ENCODE measurements at regions not wholly inside any gene's neighbourhood (a gene's known extent, or its start where the extent isn't known, plus 50 kb on each side); places are given as distances from the start of the nearest gene placed in this dataset.

DNA sequence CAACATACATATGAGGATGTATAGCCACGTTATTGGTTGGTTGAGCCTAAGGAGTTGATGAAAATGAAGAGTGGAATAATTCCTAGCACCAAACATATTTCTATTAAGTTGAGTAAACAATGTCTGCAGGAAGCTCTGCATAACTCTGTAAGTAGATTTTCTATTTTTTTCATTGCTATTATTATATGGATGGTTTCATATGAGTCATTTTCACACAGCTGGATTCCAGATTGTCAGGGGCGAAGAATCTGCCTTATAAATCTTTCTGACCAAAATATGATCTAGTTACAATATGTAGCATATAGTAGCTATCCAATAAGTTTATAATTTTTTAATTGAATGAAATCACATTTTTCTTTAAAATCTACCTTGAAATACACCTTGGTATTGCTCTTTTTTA is 468.0 kb upstream of the PKDCC start:
- no peaks in the 10 kb centered on the region for H3K27me3 ChIP-seq (ENCODE audit: control insufficient read depth, insufficient read depth, low read length)
- H3K36me3 ChIP-seq (replicated peaks; ENCODE audit: control insufficient read depth, insufficient read depth, low read length) = no peaks in the 10 kb centered on the region
- no peak for DNase-seq
- H3K4me3 ChIP-seq (ENCODE audit: insufficient read depth, low read depth, low read length) = no peak overlapping the region

DNA sequence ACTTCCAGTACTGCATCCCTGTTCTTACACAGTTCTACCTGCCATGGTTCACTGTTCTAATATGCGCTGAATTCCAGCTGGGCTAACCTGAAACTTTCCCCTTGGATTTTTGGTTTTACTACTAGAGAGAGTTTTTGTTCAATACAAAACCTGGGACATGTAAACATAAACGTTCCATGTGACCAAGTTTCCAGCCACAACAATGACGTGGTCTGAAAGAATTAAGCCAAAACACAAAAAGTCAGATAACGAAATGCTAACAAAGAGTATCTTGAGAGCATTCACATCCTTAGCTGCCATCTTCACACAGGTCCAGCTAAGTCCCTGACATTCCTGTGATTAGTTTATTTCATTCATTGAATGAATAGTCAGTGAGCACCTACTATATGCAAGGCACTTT is 467.0 kb upstream of the PKDCC start:
- Histone ChIP-seq H3K4me3 (ENCODE audit: insufficient read depth, low read depth, low read length) (no peak overlapping the region), H3K36me3 (replicated peaks; ENCODE audit: control insufficient read depth, insufficient read depth, low read length) (no peaks in the 10 kb centered on the region), H3K27me3 (ENCODE audit: control insufficient read depth, insufficient read depth, low read length) (no peaks in the 10 kb centered on the region)
- DNase-seq = no peak

DNA sequence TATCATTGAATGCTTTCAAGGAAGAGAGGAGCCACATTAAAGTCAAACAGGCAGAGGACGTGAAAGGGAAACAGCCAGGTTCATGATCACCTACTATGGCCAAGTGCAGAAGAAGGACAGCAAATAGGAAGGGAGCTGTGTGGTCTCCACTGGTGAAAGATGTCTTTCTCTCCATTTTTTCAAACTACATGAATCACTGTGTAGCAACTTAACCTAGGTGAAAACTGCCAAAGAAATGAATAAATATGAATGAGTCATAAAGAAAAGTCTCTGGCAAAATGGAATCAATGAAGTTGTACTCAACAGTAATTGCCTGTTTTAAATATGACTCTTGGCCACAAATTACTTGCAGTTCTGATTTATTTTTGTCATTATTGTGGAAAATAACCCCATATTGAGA is 452.6 kb upstream of the PKDCC start:
- Histone ChIP-seq H3K4me3 (ENCODE audit: insufficient read depth, low read depth, low read length) (no peak overlapping the region), H3K36me3 (replicated peaks; ENCODE audit: control insufficient read depth, insufficient read depth, low read length) (no peaks in the 10 kb centered on the region), H3K27me3 (ENCODE audit: control insufficient read depth, insufficient read depth, low read length) (no peaks in the 10 kb centered on the region)
- DNase-seq = no peak

DNA sequence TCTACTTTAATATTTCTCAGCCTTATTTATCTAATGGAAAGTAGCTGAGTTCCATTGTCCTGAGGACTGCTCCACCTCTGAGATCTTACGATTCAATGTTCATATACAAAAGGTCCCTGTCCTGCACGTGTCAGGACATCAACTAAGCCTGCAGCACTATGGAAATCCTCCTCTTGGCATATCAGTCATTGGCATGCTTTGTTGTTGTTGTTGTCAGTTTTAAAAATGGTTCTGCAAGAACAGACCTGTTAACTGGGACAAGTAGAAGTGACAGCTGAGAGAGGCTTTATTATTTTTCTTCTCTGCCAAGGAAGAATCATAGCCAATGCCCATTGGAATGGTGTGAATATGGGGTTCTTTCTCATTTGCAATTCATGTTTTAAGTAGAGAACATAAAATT is 450.1 kb upstream of the PKDCC start:
- H3K36me3 ChIP-seq (replicated peaks; ENCODE audit: control insufficient read depth, insufficient read depth, low read length) = no peaks in the 10 kb centered on the region
- DNase-seq = no peak
- no peaks in the 10 kb centered on the region for H3K27me3 ChIP-seq (ENCODE audit: control insufficient read depth, insufficient read depth, low read length)
- H3K4me3 ChIP-seq (ENCODE audit: insufficient read depth, low read depth, low read length) = no peak overlapping the region

DNA sequence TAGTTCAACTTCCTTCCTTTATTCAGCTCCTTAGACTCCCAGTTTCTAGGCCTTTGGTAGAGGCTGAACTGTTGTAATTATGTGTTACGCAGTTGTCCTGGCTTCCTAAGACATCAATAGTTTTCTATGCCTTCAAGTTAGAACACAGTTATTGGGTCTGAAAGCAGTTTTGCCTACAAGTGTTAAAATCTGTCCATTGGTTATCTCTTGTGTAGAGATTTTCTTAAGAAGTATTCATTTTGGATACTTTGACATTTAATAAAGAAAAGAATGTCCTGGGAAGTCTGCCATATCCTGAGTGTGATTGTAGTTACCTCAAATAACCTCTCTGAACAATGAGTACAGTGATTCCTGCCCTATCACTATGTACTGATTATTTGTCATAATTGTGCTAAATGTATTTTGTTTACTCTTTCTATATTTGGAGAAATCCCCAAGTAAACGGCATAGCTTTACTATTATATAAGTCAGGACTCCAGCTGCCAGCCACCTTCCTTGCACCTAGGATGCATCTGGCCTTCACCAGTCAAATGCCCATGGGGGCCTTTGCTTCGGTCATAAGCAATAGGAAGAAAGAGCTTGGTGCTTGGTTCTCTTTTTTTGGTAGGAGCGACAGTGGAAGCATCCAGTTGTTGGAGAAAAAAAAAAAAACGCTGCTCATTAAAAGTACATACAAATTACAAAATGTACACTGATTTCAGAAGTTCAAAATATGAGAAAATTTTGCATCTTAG is 449.5 kb upstream of the PKDCC start:
- no peak overlapping the region for H3K4me3 ChIP-seq (ENCODE audit: insufficient read depth, low read depth, low read length)
- no peaks in the 10 kb centered on the region for H3K27me3 ChIP-seq (ENCODE audit: control insufficient read depth, insufficient read depth, low read length)
- no peak for DNase-seq
- H3K36me3 ChIP-seq (replicated peaks; ENCODE audit: control insufficient read depth, insufficient read depth, low read length) = no peaks in the 10 kb centered on the region

DNA sequence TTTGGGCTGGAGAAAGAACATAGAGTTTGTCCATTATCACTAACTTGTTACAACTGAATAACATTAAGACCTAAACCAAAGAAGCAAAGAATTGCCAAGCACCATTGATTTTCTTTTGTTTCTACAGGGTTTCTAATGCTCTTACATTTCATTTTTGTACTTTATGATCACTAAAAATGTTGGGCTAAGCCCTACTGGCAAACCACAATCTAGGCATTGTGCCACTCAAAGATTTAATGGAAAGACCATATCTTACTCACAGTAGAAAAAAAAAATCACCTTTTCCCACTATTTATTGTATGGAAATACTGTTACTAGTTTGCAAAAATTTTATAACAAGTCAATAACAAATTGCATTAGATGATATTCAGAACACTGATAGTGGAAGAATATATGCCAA is 447.4 kb upstream of the PKDCC start:
- no peak overlapping the region for H3K4me3 ChIP-seq (ENCODE audit: insufficient read depth, low read depth, low read length)
- no peak for DNase-seq
- H3K36me3 ChIP-seq (replicated peaks; ENCODE audit: control insufficient read depth, insufficient read depth, low read length) = no peaks in the 10 kb centered on the region
- no peaks in the 10 kb centered on the region for H3K27me3 ChIP-seq (ENCODE audit: control insufficient read depth, insufficient read depth, low read length)

DNA sequence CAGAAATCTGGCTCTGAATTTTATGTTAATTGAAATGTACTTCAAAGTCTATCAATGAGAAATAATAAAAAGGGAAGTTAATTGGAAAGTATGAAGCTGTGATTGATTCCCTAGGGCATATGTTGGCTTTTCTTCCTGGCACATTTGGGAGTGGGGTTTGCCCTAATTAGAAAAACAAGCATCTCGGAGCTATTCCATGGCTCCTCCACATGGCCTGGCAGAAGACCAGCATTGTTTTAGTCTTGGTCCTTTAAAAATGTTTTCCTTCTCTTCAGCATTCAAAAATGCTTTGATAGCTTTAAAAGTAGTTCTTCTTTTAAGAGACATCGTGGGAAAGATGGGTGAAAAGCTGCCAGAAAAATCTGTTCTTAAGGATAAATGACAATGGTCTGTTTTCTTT is 445.5 kb upstream of the PKDCC start:
- H3K4me3 ChIP-seq (ENCODE audit: insufficient read depth, low read depth, low read length) = no peak overlapping the region
- H3K27me3 ChIP-seq (ENCODE audit: control insufficient read depth, insufficient read depth, low read length) = no peaks in the 10 kb centered on the region
- no peaks in the 10 kb centered on the region for H3K36me3 ChIP-seq (replicated peaks; ENCODE audit: control insufficient read depth, insufficient read depth, low read length)
- DNase-seq = no peak

DNA sequence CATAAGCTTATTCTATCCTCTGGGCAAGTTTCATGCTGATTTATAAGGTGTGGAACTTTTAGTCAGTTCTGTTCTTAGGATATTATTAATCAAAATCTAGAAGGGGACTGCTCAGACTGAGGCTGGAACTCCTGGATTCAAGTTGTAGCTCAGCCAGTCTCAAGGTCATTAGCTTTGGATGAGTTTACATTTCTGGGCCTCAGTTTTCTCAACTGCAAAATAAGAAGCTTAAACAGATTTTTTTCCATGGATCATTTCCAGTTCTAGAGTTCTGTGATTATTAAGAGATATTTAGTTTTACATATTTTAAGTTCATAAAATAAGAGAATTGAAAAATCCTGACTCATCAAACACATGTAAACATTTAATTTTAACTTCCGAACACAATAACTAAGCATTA is 442.5 kb upstream of the PKDCC start:
- no peaks in the 10 kb centered on the region for H3K36me3 ChIP-seq (replicated peaks; ENCODE audit: control insufficient read depth, insufficient read depth, low read length)
- DNase-seq = no peak
- no peaks in the 10 kb centered on the region for H3K27me3 ChIP-seq (ENCODE audit: control insufficient read depth, insufficient read depth, low read length)
- H3K4me3 ChIP-seq (ENCODE audit: insufficient read depth, low read depth, low read length) = no peak overlapping the region

DNA sequence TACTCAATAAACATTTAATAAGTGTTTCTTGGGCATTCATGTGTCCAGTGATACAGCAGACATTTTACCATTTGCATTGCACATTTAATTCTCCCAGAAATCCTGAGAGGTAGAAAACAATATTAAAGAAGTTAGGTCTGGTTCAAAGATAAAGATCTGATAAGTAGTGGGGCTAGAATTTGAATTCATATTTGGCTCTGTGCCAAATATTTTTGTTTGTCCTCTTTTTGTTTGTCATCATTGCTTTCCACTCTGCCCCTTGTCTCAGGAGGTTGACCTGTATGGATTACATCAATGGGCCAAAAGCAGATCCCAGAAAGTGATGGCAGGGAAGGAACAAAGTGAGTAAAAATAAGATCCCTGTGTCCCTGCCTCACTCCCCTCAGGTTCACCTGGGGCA is 441.9 kb upstream of the PKDCC start:
- Histone ChIP-seq H3K36me3 (replicated peaks; ENCODE audit: control insufficient read depth, insufficient read depth, low read length) (no peaks in the 10 kb centered on the region), H3K27me3 (ENCODE audit: control insufficient read depth, insufficient read depth, low read length) (no peaks in the 10 kb centered on the region), H3K4me3 (ENCODE audit: insufficient read depth, low read depth, low read length) (no peak overlapping the region)
- no peak for DNase-seq

DNA sequence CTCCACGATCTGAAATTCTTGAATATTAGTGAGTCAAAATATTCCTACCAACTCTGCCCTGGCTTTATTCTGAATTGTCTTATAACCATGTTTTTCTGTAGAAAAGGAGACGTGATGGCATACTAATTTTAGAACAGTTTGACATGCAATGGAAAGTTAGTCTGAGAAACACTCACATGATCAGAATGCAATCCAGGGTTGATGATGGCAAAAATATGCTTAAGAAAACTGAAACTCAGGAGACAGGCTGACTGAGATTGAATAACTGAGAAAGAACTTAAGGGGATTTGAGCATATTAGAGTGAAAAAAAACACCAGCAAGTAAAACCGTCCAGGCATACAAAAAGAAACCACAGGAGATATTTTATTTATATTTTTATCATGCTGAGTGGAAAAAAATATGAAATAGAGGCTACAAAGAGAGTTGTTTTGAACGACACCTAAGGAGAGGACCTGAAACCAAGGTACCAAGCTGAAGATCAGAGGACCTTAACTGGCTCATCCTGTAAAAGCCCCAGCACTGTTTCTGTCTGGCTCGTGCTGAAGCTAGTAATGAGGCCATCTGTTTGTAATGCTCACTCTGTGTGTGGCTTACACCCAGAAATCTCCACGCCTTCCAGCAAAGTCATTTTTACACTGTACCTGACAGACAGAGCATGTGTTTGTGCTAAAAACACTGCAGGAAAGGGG is 437.2 kb upstream of the PKDCC start:
- no peaks in the 10 kb centered on the region for H3K36me3 ChIP-seq (replicated peaks; ENCODE audit: control insufficient read depth, insufficient read depth, low read length)
- H3K27me3 ChIP-seq (ENCODE audit: control insufficient read depth, insufficient read depth, low read length) = no peaks in the 10 kb centered on the region
- H3K4me3 ChIP-seq (ENCODE audit: insufficient read depth, low read depth, low read length) = no peak overlapping the region
- no peak for DNase-seq

DNA sequence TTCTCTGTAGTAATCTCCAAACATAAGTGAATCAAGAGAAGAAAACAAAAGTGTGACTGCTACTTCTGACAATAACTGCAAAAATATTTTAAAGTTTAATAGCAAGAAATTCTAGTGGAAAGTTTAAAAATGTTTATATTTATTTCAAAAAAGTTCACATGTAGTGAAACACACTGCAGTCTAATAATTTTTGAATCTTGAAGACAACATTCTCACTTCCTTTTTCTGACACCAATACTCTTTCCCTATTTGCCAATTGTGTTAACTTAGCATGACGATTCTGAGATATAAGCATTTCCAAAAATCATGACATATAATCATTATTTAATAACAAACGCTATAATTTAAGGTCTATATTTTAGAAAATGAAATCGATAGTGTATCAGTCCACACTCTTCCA is 429.1 kb upstream of the PKDCC start:
- H3K36me3 ChIP-seq (replicated peaks; ENCODE audit: control insufficient read depth, insufficient read depth, low read length) = no peaks in the 10 kb centered on the region
- no peak for DNase-seq
- no peak overlapping the region for H3K4me3 ChIP-seq (ENCODE audit: insufficient read depth, low read depth, low read length)
- no peaks in the 10 kb centered on the region for H3K27me3 ChIP-seq (ENCODE audit: control insufficient read depth, insufficient read depth, low read length)

DNA sequence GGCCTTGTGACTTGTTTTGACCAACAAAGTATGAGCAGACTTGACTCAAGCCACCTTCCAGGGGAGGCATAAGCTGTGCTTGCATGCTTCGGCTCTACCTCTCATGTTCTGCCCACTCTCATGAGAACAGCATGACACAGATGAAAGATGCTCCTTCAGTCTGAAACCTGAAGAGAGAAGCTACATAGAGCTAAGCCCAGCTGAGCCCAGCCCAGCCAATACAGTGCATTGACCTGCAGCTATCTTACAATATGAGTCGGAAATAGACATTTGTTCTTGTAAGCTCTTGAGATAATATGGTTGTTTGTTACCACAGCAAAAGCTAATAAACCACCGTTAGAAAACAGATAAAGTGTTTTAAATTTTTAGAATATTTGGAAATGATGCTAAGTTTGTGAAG is 426.7 kb upstream of the PKDCC start:
- no peaks in the 10 kb centered on the region for H3K36me3 ChIP-seq (replicated peaks; ENCODE audit: control insufficient read depth, insufficient read depth, low read length)
- no peaks in the 10 kb centered on the region for H3K27me3 ChIP-seq (ENCODE audit: control insufficient read depth, insufficient read depth, low read length)
- no peak for DNase-seq
- H3K4me3 ChIP-seq (ENCODE audit: insufficient read depth, low read depth, low read length) = no peak overlapping the region

DNA sequence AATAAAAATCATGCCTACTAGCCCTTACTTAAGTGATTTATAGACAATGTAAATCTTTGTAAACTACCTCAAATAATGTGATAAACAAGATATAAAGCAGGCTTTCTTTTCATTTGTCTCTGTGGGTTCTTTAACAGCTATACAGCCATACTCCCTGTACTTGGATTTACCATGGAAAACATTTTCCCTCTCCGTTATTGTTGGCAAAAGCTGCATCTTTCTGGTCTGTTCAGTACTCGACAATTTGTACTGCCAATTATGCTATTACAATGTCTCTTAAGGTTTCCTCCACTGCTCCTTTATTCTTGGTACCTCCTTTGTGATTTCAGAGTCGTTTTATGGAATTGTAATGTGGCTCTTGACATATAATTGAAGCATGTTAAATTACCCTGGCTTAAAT is 426.3 kb upstream of the PKDCC start:
- Histone ChIP-seq H3K4me3 (ENCODE audit: insufficient read depth, low read depth, low read length) (no peak overlapping the region), H3K36me3 (replicated peaks; ENCODE audit: control insufficient read depth, insufficient read depth, low read length) (no peaks in the 10 kb centered on the region), H3K27me3 (ENCODE audit: control insufficient read depth, insufficient read depth, low read length) (no peaks in the 10 kb centered on the region)
- no peak for DNase-seq

DNA sequence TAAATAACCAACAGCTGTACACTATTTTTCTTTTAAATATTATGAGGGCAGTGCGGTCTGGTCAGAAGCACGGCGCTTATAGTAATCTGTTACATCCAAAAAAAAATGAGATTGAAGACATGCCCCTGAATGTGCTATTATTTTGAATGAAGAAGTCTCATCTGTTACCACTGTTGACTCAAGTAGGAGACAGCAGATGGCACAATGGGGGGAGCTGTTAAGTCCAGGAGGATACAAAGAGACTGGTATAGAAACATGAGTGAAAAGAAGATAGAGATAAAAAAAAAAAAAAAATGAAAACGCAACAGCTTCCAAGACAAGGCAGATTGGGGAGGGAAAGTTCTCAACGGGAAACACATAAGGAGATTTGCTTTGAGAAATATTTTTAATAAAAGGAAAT is 425.5 kb upstream of the PKDCC start:
- no peak for DNase-seq
- no peak overlapping the region for H3K4me3 ChIP-seq (ENCODE audit: insufficient read depth, low read depth, low read length)
- no peaks in the 10 kb centered on the region for H3K36me3 ChIP-seq (replicated peaks; ENCODE audit: control insufficient read depth, insufficient read depth, low read length)
- H3K27me3 ChIP-seq (ENCODE audit: control insufficient read depth, insufficient read depth, low read length) = no peaks in the 10 kb centered on the region

DNA sequence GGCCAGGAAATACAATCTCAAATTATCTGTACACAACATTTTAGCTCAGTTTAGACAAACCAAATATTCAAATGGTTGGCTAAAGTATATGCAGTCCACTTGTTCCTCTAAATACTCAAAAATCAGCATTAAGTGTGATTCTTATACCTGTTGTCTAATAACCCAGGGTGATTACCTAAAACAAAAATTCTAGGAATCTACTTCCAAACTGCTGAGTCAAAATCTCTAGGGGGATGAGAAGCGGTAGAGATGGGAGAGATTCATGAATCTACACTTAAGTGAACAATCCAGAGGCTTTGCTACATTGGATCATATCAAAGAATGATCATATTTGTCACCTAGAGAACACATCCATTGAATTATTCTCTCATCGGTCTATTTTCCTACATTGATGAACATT is 420.9 kb upstream of the PKDCC start:
- H3K27me3 ChIP-seq (ENCODE audit: control insufficient read depth, insufficient read depth, low read length) = no peaks in the 10 kb centered on the region
- DNase-seq = no peak
- H3K4me3 ChIP-seq (ENCODE audit: insufficient read depth, low read depth, low read length) = no peak overlapping the region
- H3K36me3 ChIP-seq (replicated peaks; ENCODE audit: control insufficient read depth, insufficient read depth, low read length) = no peaks in the 10 kb centered on the region

DNA sequence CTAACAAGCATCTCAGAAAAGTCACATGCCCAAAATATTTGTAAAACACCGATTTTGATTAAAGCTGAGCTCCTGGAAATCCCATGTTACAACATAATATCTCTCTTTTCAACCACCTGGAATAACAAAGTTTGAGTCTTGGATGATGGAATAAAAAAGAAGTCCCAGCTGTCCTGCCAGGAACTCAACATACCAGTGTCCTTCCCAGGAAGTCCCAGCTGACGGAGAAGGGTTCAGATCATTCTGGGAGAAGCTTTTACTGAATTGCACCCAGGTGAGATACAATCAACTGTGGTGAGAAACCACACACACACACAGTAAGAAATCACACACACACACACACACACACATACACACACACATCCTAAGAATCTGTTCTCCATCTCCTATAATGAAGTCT is 413.1 kb upstream of the PKDCC start:
- Histone ChIP-seq H3K4me3 (ENCODE audit: insufficient read depth, low read depth, low read length) (no peak overlapping the region), H3K27me3 (ENCODE audit: control insufficient read depth, insufficient read depth, low read length) (no peaks in the 10 kb centered on the region), H3K36me3 (replicated peaks; ENCODE audit: control insufficient read depth, insufficient read depth, low read length) (no peaks in the 10 kb centered on the region)
- no peak for DNase-seq
